Liver (tissue), 8 donors: ENCODE measurements at regions not wholly inside any gene's neighbourhood (a gene's known extent, or its start where the extent isn't known, plus 50 kb on each side); places are given as distances from the start of the nearest gene placed in this dataset.

Source experiments
- DNase-seq: peaks from one replicate; pipeline ENCODE4 v3.0.0-alpha.2; 2017; ENCODE audit warnings: low spot score
- H3K27ac ChIP-seq, 2 donors: one replicate each; pipeline ENCODE4 v1.7.0; 2013; ENCODE audit warnings: inconsistent platforms in 2 of 2, low read length in 2 of 2, control low read depth in 1 of 2, low read depth in 1 of 2, mild to moderate bottlenecking in 1 of 2
- H3K27me3 ChIP-seq, 4 donors: one replicate each; pipeline versions ENCODE4 v1.6.1 to v1.7.0; 2013; ENCODE audit warnings: low read length in 3 of 4, inconsistent platforms in 1 of 4, mild to moderate bottlenecking in 1 of 4, moderate library complexity in 1 of 4; ENCODE audit not compliant: control insufficient read depth in 4 of 4, insufficient read depth in 4 of 4
- H3K36me3 ChIP-seq, 4 donors: one replicate each; pipeline versions ENCODE4 v1.6.1 to v1.7.0; 2013; ENCODE audit warnings: low read length in 3 of 4, mild to moderate bottlenecking in 3 of 4, low read depth in 1 of 4, moderate library complexity in 1 of 4; ENCODE audit not compliant: control insufficient read depth in 4 of 4, insufficient read depth in 3 of 4
- H3K4me1 ChIP-seq, 4 donors: one replicate each; pipeline versions ENCODE4 v1.6.1 to v1.7.0; 2013; ENCODE audit warnings: low read length in 3 of 4, mild to moderate bottlenecking in 3 of 4, moderate library complexity in 1 of 4; ENCODE audit not compliant: control insufficient read depth in 4 of 4, insufficient read depth in 4 of 4
- H3K4me3 ChIP-seq, 3 donors: one replicate each; pipeline versions ENCODE4 v1.6.1 to v1.7.0; 2013; ENCODE audit warnings: low read length in 3 of 3, control low read depth in 1 of 3, low read depth in 1 of 3, mild to moderate bottlenecking in 1 of 3
- H3K9ac ChIP-seq, 2 donors: one replicate each; pipeline ENCODE4 v1.7.0; 2013; ENCODE audit warnings: low read length in 2 of 2, mild to moderate bottlenecking in 2 of 2, moderate library complexity in 2 of 2, control low read depth in 1 of 2, low read depth in 1 of 2
- H3K9me3 ChIP-seq, 4 donors: one replicate each; pipeline versions ENCODE4 v1.6.1 to v1.7.0; 2013; ENCODE audit warnings: low read length in 3 of 4; ENCODE audit not compliant: control insufficient read depth in 4 of 4
- ATF3 ChIP-seq: IDR thresholded peaks from 2 replicates; pipeline ENCODE4 v1.6.1; 2016; ENCODE audit warnings: antibody characterized with exemption
- CTCF ChIP-seq: fragments of 150-350 bp; IDR thresholded peaks from 2 replicates; pipeline ENCODE4 v1.5.1; 2017; ENCODE audit warnings: improper control_type of control experiment, low read depth, low read length; ENCODE audit not compliant: missing input control
- EGR1 ChIP-seq, 2 donors: IDR thresholded peaks; 2 replicates each; pipeline ENCODE4 v1.6.1; 2016 to 2018; ENCODE audit warnings: antibody characterized with exemption in 2 of 2, low read depth in 2 of 2
- FOXA1 ChIP-seq: IDR thresholded peaks from 2 replicates; pipeline ENCODE4 v1.6.1; 2016; ENCODE audit warnings: antibody characterized with exemption
- FOXA2 ChIP-seq: IDR thresholded peaks from 2 replicates; pipeline ENCODE4 v1.6.1; 2016; ENCODE audit warnings: antibody characterized with exemption
- GABPA ChIP-seq, 2 donors: IDR thresholded peaks in 1 of 2; conservative IDR thresholded peaks in 1 of 2; 2 replicates each; pipeline ENCODE4 v1.6.1; 2016; ENCODE audit warnings: antibody characterized with exemption in 2 of 2, mild to moderate bottlenecking in 1 of 2, moderate library complexity in 1 of 2
- HNF4G ChIP-seq: IDR thresholded peaks from 2 replicates; pipeline ENCODE4 v1.6.1; 2016; ENCODE audit warnings: antibody characterized with exemption
- MAX ChIP-seq: IDR thresholded peaks from 2 replicates; pipeline ENCODE4 v1.6.1; 2016; ENCODE audit warnings: antibody characterized with exemption
- NR2F2 ChIP-seq: IDR thresholded peaks from 2 replicates; pipeline ENCODE4 v1.6.1; 2016; ENCODE audit warnings: antibody characterized with exemption
- RAD21 ChIP-seq, 2 donors: IDR thresholded peaks; 2 replicates each; pipeline ENCODE4 v1.6.1; 2016; ENCODE audit warnings: antibody characterized with exemption in 2 of 2, mild to moderate bottlenecking in 2 of 2
- TAF1 ChIP-seq: conservative IDR thresholded peaks from 2 replicates; pipeline ENCODE4 v1.6.1; 2016; ENCODE audit warnings: antibody characterized with exemption, mild to moderate bottlenecking
- ZBTB33 ChIP-seq: IDR thresholded peaks from 2 replicates; pipeline ENCODE4 v1.6.1; 2016; ENCODE audit warnings: antibody characterized with exemption
- WGBS: extraction: QIAGEN DNeasy Blood & Tissue Kit; methylation state at CpG from one replicate; pipeline ENCODE4 v1.1.7; 2013; 5-methylcytosine and 5-hydroxymethylcytosine counted together
- donor health status: healthy.
- donor health status: healthy.
- donor health status: healthy.
- donor health status: healthy.
- donor health status: healthy.

GRCh38 chr5:145242551-145242950 is 592.6 kb downstream of the PRELID2 start (continued):
- no peak for TF ChIP-seq FOXA1
- TF ChIP-seq RAD21 (IDR thresholded peaks at IDR 0.05) = no peak

GRCh38 chr5:145237843-145238242 is 597.3 kb downstream of the PRELID2 start:
- WGBS = 3% methylated on average over 3 of the region's 3 CpGs
- no peak for DNase-seq

GRCh38 chr5:145236983-145237382 is 598.2 kb downstream of the PRELID2 start:
- Histone ChIP-seq H3K4me1 (no peaks in the 10 kb centered on the region), H3K27ac (no peak overlapping the region)

More at GRCh38 chr5:145237843-145238242, 597.3 kb downstream of the PRELID2 start:
- H3K9ac ChIP-seq = no peak overlapping the region
- H3K9me3 ChIP-seq = no peaks in the 10 kb centered on the region
- no peaks in the 10 kb centered on the region for H3K36me3 ChIP-seq
- no peaks in the 10 kb centered on the region for H3K27me3 ChIP-seq
- no peaks in the 10 kb centered on the region for H3K4me1 ChIP-seq
- no peak overlapping the region for H3K27ac ChIP-seq
- no peak overlapping the region for H3K4me3 ChIP-seq
- TF ChIP-seq RAD21 (IDR thresholded peaks at IDR 0.05) (peak; percentile 39 to 66), CTCF (no peak), ZBTB33 (no peak), MAX (no peak), FOXA2 (no peak), EGR1 (IDR thresholded peaks at IDR 0.05; ENCODE audit: low read depth in 2 of 2) (no peak), GABPA (IDR thresholded peaks at IDR 0.05 in 1 of 2, conservative IDR thresholded peaks at IDR 0.05 in 1 of 2) (no peak)

More at GRCh38 chr5:145236983-145237382, 598.2 kb downstream of the PRELID2 start:
- no peak overlapping the region for H3K4me3 ChIP-seq
- H3K9me3 ChIP-seq = no peaks in the 10 kb centered on the region
- H3K36me3 ChIP-seq = no peaks in the 10 kb centered on the region
- TF ChIP-seq ATF3 (no peak), TAF1 (no peak), FOXA1 (no peak), NR2F2 (no peak), CTCF (no peak), HNF4G (no peak), EGR1 (IDR thresholded peaks at IDR 0.05; ENCODE audit: low read depth in 2 of 2) (no peak)
- DNase-seq = no peak
- H3K9ac ChIP-seq = no peak overlapping the region
- no peaks in the 10 kb centered on the region for H3K27me3 ChIP-seq
